GM18526 (cell line): ENCODE measurements at regions not wholly inside any gene's neighbourhood (a gene's known extent, or its start where the extent isn't known, plus 50 kb on each side); places are given as distances from the start of the nearest gene placed in this dataset.

Experiments used
- POLR2A ChIP-seq: IDR thresholded peaks from 3 replicates; pipeline ENCODE4 v1.6.1; 2011; ENCODE audit not compliant: insufficient read length; ENCODE audit errors: extremely low read depth

GRCh38 chr4:184335520-184335919 lies 117.8 kb upstream of the ENPP6 start:
- TF ChIP-seq POLR2A, result no peak

GRCh38 chr4:184331268-184331995 lies 113.8 kb upstream of the ENPP6 start:
- no peak for TF ChIP-seq POLR2A

GRCh38 chr4:184329659-184330400 lies 112.2 kb upstream of the ENPP6 start:
- TF ChIP-seq POLR2A, result no peak

DNA sequence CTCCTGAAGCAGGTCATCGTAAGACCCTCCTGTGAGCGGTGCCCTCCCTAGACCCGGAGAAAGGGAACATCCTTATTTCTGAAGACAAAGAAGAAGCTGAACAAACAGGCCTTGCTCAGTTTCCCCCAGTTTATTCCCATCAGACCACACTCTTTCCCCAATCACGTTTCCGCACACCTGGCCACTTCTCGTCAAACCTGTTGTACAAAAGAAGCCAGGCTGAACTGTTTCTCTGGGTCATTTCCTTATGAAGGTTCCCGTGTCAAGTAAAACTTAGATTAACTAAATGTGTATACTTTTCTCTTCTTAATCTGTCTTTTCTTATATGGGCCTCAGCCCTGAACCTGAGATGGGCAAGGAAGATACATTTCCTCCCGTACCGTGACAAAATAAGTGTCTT lies 111.6 kb upstream of the ENPP6 start:
- no peak for TF ChIP-seq POLR2A

GRCh38 chr4:184328022-184328736 lies 110.5 kb upstream of the ENPP6 start:
- TF ChIP-seq POLR2A, result peak; percentile 35

DNA sequence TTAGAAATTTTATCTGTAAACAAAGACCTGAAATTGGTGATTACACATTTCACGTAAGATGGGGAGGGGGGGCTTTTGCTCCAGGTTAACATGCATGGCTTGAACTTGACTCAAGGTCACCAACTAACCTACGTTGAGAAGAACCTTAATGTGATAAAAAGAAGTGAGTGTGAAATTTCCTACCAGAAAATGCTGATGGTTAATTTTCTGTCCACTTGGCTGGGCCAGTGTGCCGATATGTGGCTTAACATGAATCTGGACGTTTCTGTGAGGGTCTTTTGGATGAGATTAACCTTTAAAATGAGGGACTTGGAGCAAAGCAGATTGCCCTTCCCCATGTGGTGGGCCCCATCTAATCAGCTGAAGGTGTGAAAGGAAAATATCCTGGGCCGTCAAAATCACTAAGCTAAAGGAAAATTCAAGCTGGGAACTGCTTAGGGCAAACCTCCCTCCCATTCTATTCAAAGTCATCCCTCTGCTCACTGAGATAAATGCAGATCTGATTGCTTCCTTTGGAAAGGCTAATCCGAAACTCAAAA lies 107.3 kb upstream of the ENPP6 start:
- no peak for TF ChIP-seq POLR2A

DNA sequence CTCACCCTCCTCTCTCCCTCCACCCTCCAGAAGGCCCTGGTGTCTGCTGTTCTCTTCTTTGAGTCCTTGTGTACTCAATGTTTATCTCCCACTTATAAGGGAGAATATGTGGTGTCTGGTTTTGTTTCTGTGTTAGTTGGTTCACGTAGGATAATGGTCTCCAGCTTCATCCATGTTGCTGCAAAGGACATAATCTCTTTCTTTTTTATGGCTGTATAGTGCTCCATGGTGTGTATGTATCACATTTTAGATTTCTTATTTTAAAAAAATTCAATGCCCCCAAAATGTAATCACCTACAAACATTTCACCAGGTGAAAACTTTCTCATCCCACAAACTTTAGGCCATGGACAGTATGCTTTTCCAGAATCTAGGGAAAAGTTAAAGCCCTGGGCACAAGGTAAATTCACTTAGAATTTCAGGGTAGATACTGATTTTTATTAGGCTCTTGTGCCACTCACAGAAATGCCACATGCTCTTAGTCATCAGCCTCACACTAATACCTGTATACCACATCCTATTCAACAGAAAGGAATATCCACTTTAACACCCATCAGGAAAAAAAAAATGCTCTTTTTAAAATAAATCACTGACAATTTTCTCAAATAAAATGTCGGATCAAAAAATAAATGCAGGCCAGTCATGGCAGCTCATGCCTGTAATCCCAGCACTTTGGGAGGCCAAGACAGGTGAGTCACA lies 104.8 kb upstream of the ENPP6 start:
- TF ChIP-seq POLR2A, result no peak

DNA sequence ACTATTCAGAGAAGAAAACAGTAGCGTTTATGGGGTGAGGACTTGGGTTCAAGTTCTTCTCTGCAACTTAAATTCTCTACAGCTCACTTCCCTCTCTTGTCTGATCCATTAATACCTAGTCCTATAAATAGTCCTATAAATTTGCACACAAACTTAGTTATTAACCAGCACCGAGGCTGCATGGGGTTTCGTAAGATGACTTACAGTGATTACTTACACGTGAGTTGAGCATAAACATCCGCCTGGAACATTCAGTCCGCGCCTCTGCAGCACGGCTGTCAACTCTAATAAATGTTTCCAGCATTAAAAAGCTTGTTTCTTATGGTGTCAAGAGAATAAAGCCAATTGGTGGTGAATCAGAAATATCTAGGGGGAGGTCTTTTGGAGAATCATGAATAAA lies 103.0 kb upstream of the ENPP6 start:
- TF ChIP-seq POLR2A, result no peak

DNA sequence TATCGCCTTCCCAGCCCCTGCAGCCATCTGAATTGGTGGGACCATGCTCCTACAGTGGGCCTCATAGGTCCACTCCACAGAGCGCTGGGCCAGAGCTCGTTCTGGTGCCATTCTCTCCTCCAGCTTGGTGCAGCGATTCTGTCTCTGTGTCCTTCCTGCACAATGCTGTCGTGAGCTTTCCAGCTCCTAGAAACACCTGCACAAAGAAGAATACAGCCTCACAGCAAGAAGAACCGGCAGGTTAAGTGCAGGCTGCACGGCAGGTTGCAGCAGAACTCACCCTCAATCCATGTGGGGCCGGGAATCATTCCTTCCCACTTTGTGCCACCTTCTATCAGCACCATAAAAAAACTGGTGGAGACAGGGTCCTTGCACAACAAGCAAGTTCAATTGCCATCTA lies 101.2 kb upstream of the ENPP6 start:
- no peak for TF ChIP-seq POLR2A

DNA sequence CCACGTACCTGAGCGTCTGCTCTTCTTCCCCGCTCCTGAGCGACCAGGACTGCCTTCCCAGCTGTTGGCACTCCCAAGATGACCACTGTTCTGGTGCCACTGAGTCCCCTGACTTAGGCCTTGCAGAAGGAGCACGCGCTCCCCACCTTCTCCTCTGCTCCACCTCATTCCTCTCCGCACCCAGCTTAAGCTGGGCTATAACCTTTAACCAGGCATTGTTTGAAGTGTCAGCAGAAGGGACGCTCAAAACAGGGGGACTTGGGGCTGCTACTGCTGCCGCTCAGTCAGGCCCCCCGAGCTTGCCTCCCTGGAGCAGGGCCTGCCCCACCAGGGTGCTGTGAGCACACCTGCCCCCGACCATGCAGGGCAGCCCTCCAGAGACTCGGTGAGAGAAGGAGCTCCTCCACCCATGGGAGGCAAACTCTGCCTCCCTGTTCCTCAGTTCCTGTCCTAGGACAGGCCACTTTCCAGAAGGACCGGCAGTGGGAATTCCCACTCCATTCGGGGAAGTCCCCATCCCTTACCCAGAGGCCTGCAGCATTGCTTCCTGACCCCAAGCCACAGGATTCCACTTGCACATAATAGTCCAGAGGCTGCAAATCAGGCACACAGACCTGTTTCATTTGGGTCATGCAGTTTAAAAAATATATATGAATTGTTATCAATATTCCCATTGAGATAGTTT lies 99.7 kb upstream of the ENPP6 start:
- no peak for TF ChIP-seq POLR2A

DNA sequence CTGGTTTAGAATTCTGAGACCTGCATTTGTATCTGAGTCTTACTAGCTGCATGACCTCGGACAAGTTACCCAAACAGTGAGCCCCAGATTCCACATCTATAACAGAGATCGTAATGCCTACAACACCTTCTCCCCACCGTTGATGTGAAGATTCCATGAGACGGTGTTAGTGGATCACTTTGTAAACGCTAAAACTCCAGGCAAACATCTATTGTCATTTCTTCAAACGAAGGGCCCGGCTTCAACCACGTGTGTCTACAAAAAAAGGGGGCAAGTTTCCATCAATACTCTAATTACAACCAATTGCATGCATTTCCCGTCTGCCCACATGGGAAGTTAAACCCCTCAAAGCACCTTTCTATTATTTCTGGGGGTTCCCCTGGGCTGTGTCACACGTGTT lies 99.1 kb upstream of the ENPP6 start:
- no peak for TF ChIP-seq POLR2A

- no peak for TF ChIP-seq POLR2A
Measured at GRCh38 chr4:184315675-184316359, 98.1 kb upstream of the ENPP6 start.

DNA sequence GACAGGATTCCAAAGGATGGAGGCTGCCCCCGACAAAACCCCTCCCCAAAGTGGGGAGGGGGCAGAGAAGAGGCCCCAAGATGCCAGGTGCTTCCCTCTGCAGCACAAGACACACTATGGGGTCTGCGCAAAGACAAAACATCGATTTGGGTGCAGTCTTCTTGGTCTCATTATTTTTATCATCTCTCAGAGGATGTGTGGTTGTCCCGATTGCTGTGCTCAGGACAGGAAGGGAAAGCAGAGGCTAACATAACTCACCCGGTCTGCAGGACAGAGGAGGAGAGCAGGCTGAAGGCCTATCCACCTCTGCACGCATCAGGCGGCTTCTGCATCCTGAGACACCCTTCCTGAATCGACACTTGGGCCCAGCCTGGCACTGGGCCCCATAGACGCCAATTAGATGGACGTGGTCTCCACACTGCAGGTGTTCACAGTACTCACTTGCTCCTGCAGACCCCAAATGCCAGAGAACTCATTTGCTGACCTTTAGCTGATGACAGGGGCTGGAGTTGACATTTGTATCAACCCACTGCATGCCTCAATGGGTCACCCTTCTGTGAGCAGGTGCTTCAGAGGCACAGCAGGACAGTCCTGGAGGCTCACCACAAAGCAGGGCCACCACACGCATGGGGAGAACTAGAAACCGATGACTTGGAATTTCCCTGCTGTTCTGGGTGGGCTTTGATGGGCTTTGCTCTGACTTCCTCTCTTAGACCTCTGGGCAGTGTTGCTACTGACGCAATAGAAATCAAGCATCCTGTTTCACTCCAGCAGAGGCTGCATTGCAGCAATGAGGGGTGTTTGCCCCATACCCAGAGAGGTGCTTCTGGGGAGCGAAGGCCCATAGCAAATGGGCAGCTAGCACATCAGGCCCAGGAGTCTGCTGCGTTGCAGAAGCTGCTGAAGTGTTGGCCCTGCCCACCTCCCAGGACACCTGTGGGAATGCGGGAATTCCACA lies 96.3 kb upstream of the ENPP6 start:
- peak; percentile 13 for TF ChIP-seq POLR2A
